HepG2 (cell line): ENCODE measurements at regions not wholly inside any gene's neighbourhood (a gene's known extent, or its start where the extent isn't known, plus 50 kb on each side); places are given as distances from the start of the nearest gene placed in this dataset.

ENCODE experiments used
- ATAC-seq: fragments of 200-7000 bp; cut with Tn5 transposase; 3 replicates; pipeline ENCODE4 v1.9.1; 2020; ENCODE audit warnings: mild to moderate bottlenecking, moderate library complexity
- BruUV-seq: library from RNA; stranded (reverse); fragments of 400-500 nt; replicated peaks from 2 replicates; lab custom pipeline; 2021; lab: Mats Ljungman, UMichigan
- CTCF ChIA-PET: fragments of 300-600 bp; formaldehyde crosslinking; extraction: SDS; loops from one replicate; lab custom pipeline; 2021; ENCODE audit warnings: low total read pairs, inconsistent platforms, low intra/inter-chr PET ratio; lab: Yijun Ruan, JAX
- POLR2A ChIA-PET: fragments of 350-600 bp; sonication (Branson Sonifier 250); formaldehyde crosslinking; loops from one replicate; lab custom pipeline; 2020; ENCODE audit warnings: antibody characterized with exemption, inconsistent platforms; lab: Yijun Ruan, JAX
- DNase-seq: peaks from one replicate; pipeline ENCODE4 v3.0.0-alpha.2; 2015; ENCODE audit warnings: low spot score
- FAIRE-seq: peaks from 3 replicates; lab custom pipeline; 2011; peaks lifted over from hg19 to GRCh38; lab: Jason Lieb, UNC
- H2AFZ ChIP-seq: one replicate; pipeline ENCODE4 v1.6.1; 2011; ENCODE audit warnings: low read length, inconsistent platforms
- H3K27ac ChIP-seq: fragments of 300-600 bp; 3 replicates; pipeline ENCODE4 v1.8.0; 2011; ENCODE audit warnings: mixed run types, mild to moderate bottlenecking, mixed read lengths, low read length, inconsistent platforms; ENCODE audit not compliant: insufficient read depth; ENCODE audit errors: extremely low read length
- H3K27me3 ChIP-seq, 2 experiments: fragments of 200-600 bp in 1 of 2; 2 replicates in 1 of 2; 3 replicates in 1 of 2; pipeline versions ENCODE4 v1.6.0 to v1.8.0; 2011; ENCODE audit warnings: low read length in 2 of 2, mild to moderate bottlenecking in 2 of 2, moderate library complexity in 2 of 2, inconsistent platforms in 1 of 2; ENCODE audit not compliant: insufficient read depth in 2 of 2, control insufficient read depth in 1 of 2
- H3K36me3 ChIP-seq, 2 experiments: fragments of 200-600 bp in 1 of 2; replicated peaks in 1 of 2; 2 replicates in 1 of 2; 3 replicates in 1 of 2; pipeline versions ENCODE4 v1.5.1 to v1.8.0; 2011; ENCODE audit warnings: low read length in 2 of 2, inconsistent platforms in 1 of 2; ENCODE audit not compliant: insufficient read depth in 2 of 2, control insufficient read depth in 1 of 2
- H3K4me1 ChIP-seq: 2 replicates; pipeline ENCODE4 v1.5.1; 2012; ENCODE audit warnings: low read length, inconsistent platforms; ENCODE audit not compliant: insufficient read depth
- H3K4me2 ChIP-seq: 2 replicates; pipeline ENCODE4 v1.6.0; 2011; ENCODE audit warnings: low read depth, low read length, inconsistent platforms
- H3K4me3 ChIP-seq, 3 experiments: fragments of 200-600 bp in 1 of 3; sonication (generic), shearing (Covaris generic) in 1 of 3; replicated peaks in 1 of 3; 2 replicates each; pipeline ENCODE4 v1.5.1; 2011 to 2016; ENCODE audit warnings: low read length in 3 of 3, inconsistent platforms in 2 of 3, low read depth in 2 of 3, mild to moderate bottlenecking in 2 of 3, control low read depth in 1 of 3, mixed read lengths in 1 of 3; ENCODE audit not compliant: insufficient read depth in 1 of 3
- H3K79me2 ChIP-seq: one replicate; pipeline ENCODE4 v1.6.1; 2011; ENCODE audit warnings: low read length, inconsistent platforms; ENCODE audit not compliant: insufficient read depth
- H3K9ac ChIP-seq: 2 replicates; pipeline ENCODE4 v1.6.0; 2011; ENCODE audit warnings: mild to moderate bottlenecking, low read depth, low read length, inconsistent platforms; ENCODE audit not compliant: insufficient read depth
- H3K9me3 ChIP-seq: 2 replicates; pipeline ENCODE4 v1.5.1; 2012; ENCODE audit warnings: mild to moderate bottlenecking, low read length
- H4K20me1 ChIP-seq: 2 replicates; pipeline ENCODE4 v1.6.0; 2011; ENCODE audit warnings: inconsistent platforms, mild to moderate bottlenecking, low read length, moderate library complexity; ENCODE audit not compliant: insufficient read depth
- GATAD1 ChIP-seq: IDR thresholded peaks from 2 replicates; pipeline ENCODE4 v1.6.1; 2016; ENCODE audit warnings: missing genetic modification reagents, missing compliant biosample characterization
- SSRP1 ChIP-seq: IDR thresholded peaks from 2 replicates; pipeline ENCODE4 v1.6.1; 2016; ENCODE audit warnings: control low read depth
- ZHX2 ChIP-seq, 2 experiments: sonication (generic) in 1 of 2; formaldehyde crosslinking in 1 of 2; IDR thresholded peaks; 2 replicates each; pipeline versions ENCODE4 v1.6.1 to v1.9.0; 2014 to 2022; ENCODE audit warnings: antibody characterized with exemption in 1 of 2, borderline replicate concordance in 1 of 2, inconsistent platforms in 1 of 2, low read depth in 1 of 2, missing genetic modification reagents in 1 of 2
- ZKSCAN5 ChIP-seq: sonication (generic); formaldehyde crosslinking; IDR thresholded peaks from 2 replicates; pipeline ENCODE4 v1.5.1; 2020; ENCODE audit warnings: mild to moderate bottlenecking, missing genetic modification reagents
- ZNF260 ChIP-seq: sonication (generic); formaldehyde crosslinking; IDR thresholded peaks from 2 replicates; pipeline ENCODE4 v1.4.0; 2020; ENCODE audit warnings: missing genetic modification reagents, low read depth, mild to moderate bottlenecking, borderline replicate concordance
- ZNF34 ChIP-seq: sonication (generic); formaldehyde crosslinking; IDR thresholded peaks from 2 replicates; pipeline ENCODE4 v1.4.0; 2020; ENCODE audit warnings: mild to moderate bottlenecking, missing genetic modification reagents, borderline replicate concordance
- ZNF446 ChIP-seq: sonication (generic); formaldehyde crosslinking; IDR thresholded peaks from 2 replicates; pipeline ENCODE4 v1.5.0; 2020; ENCODE audit warnings: mild to moderate bottlenecking, missing genetic modification reagents
- ZNF543 ChIP-seq: sonication (generic); formaldehyde crosslinking; IDR thresholded peaks from 2 replicates; pipeline ENCODE4 v1.4.0; 2020; ENCODE audit warnings: mild to moderate bottlenecking, missing genetic modification reagents
- ZNF564 ChIP-seq: sonication (generic); formaldehyde crosslinking; IDR thresholded peaks from 2 replicates; pipeline ENCODE4 v1.8.1; 2023; ENCODE audit warnings: mild to moderate bottlenecking, missing genetic modification reagents
- ZSCAN30 ChIP-seq: sonication (generic); formaldehyde crosslinking; IDR thresholded peaks from 2 replicates; pipeline ENCODE4 v1.5.0; 2020; ENCODE audit warnings: mild to moderate bottlenecking, missing genetic modification reagents
- in situ Hi-C: cut with HindIII; loops from 2 replicates; pipeline ENCODE4 v1.10.0; 2017; ENCODE audit warnings: low pct_unique_long_range_greater_than_20kb; ENCODE audit not compliant: extremely low pct_ligation_motif_present
- intact Hi-C: fragments of 100-400 bp; cut with micrococcal nuclease; formaldehyde crosslinking; loops from one replicate; pipeline ENCODE4 v1.10.0; 2022; ENCODE audit not compliant: unreplicated experiment
- TF ChIP-seq, protein P1 (sequence below): sonication (generic); formaldehyde crosslinking; IDR thresholded peaks from 2 replicates; pipeline ENCODE4 v1.5.0; 2020; ENCODE audit warnings: mild to moderate bottlenecking, missing genetic modification reagents, borderline replicate concordance
- TF ChIP-seq, protein P2 (sequence below): sonication (generic); formaldehyde crosslinking; IDR thresholded peaks from 2 replicates; pipeline ENCODE4 v1.4.0; 2020; ENCODE audit warnings: missing genetic modification reagents
- TF ChIP-seq, protein P3 (sequence below): fragments of 450-650 bp; IDR thresholded peaks from 2 replicates; pipeline ENCODE4 v1.6.1; 2017; ENCODE audit warnings: mild to moderate bottlenecking

DNA sequence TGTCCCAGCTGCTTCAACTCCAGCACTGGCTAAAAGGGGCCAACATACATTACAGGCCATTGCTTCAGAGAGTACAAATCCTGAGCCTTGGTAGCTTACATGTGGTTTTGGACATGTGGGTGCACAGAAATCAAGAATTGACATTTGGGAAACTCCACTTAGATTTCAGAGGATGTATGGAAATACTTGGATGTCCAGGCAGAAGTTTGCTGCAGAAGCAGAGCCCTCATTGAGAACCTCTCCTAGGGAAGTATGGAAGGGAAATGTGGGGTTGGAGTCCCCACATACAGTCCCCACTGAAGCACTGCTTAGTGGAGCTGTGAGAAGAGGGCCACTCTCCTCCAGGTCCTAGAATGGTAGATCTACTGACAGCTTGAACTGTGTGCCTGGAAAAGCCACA, 218.0 kb upstream of the CWC22 start:
- no peak overlapping the region for H3K4me3 ChIP-seq
- no peak for DNase-seq
- peaks cover 54% of the 10 kb centered on the region for H3K9me3 ChIP-seq
- H3K9ac ChIP-seq, result no peak overlapping the region
- POLR2A ChIA-PET, result no interaction called here
- H2AFZ ChIP-seq, result no peak overlapping the region
- H3K27ac ChIP-seq, result no peak overlapping the region
- ATAC-seq, result no peak
- CTCF ChIA-PET, result no interaction called here
- no peak for FAIRE-seq
- H3K4me1 ChIP-seq, result no peaks in the 10 kb centered on the region
- H3K79me2 ChIP-seq, result no peaks in the 10 kb centered on the region
- H4K20me1 ChIP-seq, result no peaks in the 10 kb centered on the region
- no peaks in the 10 kb centered on the region for H3K27me3 ChIP-seq
- in situ Hi-C loops (no loop called here), intact Hi-C loops (no loop called here)
- BruUV-seq, result no TSS peak
- H3K4me2 ChIP-seq, result no peak overlapping the region
- no peaks in the 10 kb centered on the region for H3K36me3 ChIP-seq
- TF ChIP-seq SSRP1 (CRISPR knock-in tag) (no peak), ZKSCAN5 (no peak), ZNF543 (no peak), ZNF446 (CRISPR knock-in tag) (no peak), ZNF34 (CRISPR knock-in tag) (no peak), ZHX2 (IDR thresholded peaks at IDR 0.05; ENCODE audit: low read depth) (no peak), ZHX2 (CRISPR knock-in tag; IDR thresholded peaks at IDR 0.05; ENCODE audit: borderline replicate concordance) (no peak), GATAD1 (no peak), ZNF564 (CRISPR knock-in tag) (no peak), ZSCAN30 (CRISPR knock-in tag) (no peak), ZNF260 (CRISPR knock-in tag) (no peak)
- TF ChIP-seq, protein P1, sequence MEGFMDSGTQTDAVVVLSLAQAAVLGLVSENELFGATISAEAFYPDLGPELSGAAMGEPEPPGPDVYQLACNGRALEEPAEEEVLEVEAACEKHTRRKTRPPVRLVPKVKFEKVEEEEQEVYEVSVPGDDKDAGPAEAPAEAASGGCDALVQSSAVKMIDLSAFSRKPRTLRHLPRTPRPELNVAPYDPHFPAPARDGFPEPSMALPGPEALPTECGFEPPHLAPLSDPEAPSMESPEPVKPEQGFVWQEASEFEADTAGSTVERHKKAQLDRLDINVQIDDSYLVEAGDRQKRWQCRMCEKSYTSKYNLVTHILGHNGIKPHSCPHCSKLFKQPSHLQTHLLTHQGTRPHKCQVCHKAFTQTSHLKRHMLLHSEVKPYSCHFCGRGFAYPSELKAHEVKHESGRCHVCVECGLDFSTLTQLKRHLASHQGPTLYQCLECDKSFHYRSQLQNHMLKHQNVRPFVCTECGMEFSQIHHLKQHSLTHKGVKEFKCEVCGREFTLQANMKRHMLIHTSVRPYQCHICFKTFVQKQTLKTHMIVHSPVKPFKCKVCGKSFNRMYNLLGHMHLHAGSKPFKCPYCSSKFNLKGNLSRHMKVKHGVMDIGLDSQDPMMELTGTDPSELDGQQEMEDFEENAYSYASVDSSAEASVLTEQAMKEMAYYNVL (CRISPR knock-in tag), result no peak
- TF ChIP-seq, protein P2, sequence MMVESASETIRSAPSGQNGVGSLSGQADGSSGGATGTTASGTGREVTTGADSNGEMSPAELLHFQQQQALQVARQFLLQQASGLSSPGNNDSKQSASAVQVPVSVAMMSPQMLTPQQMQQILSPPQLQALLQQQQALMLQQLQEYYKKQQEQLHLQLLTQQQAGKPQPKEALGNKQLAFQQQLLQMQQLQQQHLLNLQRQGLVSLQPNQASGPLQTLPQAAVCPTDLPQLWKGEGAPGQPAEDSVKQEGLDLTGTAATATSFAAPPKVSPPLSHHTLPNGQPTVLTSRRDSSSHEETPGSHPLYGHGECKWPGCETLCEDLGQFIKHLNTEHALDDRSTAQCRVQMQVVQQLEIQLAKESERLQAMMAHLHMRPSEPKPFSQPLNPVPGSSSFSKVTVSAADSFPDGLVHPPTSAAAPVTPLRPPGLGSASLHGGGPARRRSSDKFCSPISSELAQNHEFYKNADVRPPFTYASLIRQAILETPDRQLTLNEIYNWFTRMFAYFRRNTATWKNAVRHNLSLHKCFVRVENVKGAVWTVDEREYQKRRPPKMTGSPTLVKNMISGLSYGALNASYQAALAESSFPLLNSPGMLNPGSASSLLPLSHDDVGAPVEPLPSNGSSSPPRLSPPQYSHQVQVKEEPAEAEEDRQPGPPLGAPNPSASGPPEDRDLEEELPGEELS (CRISPR knock-in tag), result no peak
- TF ChIP-seq, protein P3, sequence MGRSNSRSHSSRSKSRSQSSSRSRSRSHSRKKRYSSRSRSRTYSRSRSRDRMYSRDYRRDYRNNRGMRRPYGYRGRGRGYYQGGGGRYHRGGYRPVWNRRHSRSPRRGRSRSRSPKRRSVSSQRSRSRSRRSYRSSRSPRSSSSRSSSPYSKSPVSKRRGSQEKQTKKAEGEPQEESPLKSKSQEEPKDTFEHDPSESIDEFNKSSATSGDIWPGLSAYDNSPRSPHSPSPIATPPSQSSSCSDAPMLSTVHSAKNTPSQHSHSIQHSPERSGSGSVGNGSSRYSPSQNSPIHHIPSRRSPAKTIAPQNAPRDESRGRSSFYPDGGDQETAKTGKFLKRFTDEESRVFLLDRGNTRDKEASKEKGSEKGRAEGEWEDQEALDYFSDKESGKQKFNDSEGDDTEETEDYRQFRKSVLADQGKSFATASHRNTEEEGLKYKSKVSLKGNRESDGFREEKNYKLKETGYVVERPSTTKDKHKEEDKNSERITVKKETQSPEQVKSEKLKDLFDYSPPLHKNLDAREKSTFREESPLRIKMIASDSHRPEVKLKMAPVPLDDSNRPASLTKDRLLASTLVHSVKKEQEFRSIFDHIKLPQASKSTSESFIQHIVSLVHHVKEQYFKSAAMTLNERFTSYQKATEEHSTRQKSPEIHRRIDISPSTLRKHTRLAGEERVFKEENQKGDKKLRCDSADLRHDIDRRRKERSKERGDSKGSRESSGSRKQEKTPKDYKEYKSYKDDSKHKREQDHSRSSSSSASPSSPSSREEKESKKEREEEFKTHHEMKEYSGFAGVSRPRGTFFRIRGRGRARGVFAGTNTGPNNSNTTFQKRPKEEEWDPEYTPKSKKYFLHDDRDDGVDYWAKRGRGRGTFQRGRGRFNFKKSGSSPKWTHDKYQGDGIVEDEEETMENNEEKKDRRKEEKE, result no peak
